ENCODE measurements at regions not wholly inside any gene's neighbourhood (a gene's known extent, or its start where the extent isn't known, plus 50 kb on each side); places are given as distances from the start of the nearest gene placed in this dataset.

DNA sequence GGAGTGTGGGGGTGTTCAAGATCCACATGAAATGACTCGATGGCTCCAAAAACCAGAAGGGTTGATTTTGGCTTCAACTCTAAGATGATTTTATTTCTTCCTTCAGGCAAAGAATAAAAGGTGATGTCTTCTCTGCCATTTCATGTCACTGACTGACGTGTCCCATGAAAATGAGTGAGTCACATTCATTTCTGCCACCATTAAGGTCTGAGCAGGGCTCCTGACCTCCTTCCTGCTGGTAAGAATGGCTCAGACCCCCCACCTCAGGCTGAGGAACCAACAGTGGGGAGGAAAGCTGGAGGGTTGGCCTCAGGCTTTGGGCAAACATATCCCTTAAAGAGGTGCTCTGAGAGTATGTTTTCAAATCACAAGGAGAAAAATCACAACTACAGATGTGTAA lies 53.9 kb upstream of the ZNF354A start:
- Histone ChIP-seq H3K9ac (ENCODE audit: low read depth, low read length, poor library complexity, severe bottlenecking) (no peak overlapping the region), H3K36me3 (ENCODE audit: insufficient read depth, low read length) (no peaks in the 10 kb centered on the region), H2AFZ (ENCODE audit: low read length) (no peak overlapping the region), H4K20me1 (ENCODE audit: insufficient read depth, low read length, poor library complexity, severe bottlenecking) (no peaks in the 10 kb centered on the region), H3K79me2 (ENCODE audit: insufficient read depth, low read length) (no peaks in the 10 kb centered on the region), H3K9me3 (ENCODE audit: insufficient read depth, low read depth, low read length) (no peaks in the 10 kb centered on the region), H3K9me2 (replicated peaks; ENCODE audit: low read depth, low read length) (no peaks in the 10 kb centered on the region), H3K4me2 (ENCODE audit: low read depth, low read length, poor library complexity, severe bottlenecking) (no peak overlapping the region), H3K27me3 (ENCODE audit: insufficient read depth, low read length, poor library complexity, severe bottlenecking) (no peaks in the 10 kb centered on the region), H3F3A (ENCODE audit: low read depth) (no peaks in the 10 kb centered on the region), H3K4me1 (ENCODE audit: insufficient read depth, low read length, poor library complexity, severe bottlenecking) (no peaks in the 10 kb centered on the region), H3K4me3 (ENCODE audit: low read length, poor library complexity, severe bottlenecking) (no peak overlapping the region)
- TF ChIP-seq, protein P1, sequence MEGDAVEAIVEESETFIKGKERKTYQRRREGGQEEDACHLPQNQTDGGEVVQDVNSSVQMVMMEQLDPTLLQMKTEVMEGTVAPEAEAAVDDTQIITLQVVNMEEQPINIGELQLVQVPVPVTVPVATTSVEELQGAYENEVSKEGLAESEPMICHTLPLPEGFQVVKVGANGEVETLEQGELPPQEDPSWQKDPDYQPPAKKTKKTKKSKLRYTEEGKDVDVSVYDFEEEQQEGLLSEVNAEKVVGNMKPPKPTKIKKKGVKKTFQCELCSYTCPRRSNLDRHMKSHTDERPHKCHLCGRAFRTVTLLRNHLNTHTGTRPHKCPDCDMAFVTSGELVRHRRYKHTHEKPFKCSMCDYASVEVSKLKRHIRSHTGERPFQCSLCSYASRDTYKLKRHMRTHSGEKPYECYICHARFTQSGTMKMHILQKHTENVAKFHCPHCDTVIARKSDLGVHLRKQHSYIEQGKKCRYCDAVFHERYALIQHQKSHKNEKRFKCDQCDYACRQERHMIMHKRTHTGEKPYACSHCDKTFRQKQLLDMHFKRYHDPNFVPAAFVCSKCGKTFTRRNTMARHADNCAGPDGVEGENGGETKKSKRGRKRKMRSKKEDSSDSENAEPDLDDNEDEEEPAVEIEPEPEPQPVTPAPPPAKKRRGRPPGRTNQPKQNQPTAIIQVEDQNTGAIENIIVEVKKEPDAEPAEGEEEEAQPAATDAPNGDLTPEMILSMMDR (conservative IDR thresholded peaks at IDR 0.05; ENCODE audit: low read length) = no peak
- TF ChIP-seq EZH2phosphoT487 (IDR thresholded peaks at IDR 0.05; ENCODE audit: borderline replicate concordance) = no peak

DNA sequence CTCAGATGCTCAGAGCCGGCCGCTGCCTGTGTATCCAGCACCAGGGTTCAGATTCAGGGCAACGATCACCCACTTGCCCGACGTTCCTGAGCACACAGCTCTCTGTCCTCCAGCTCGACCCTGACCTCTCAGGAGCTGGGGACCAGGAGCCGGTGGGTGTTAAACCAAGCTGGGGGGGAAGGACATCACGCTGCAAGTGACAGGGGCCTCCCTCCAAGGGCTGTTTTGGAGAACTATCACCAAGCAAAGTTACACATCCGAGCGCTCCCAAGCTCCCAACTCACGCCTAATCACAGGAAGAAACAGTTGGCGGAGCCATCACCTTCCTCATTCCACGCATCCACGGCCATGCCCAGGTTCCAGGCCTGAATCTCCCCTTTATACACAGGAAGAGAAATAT lies 51.5 kb upstream of the ZNF354A start:
- Histone ChIP-seq H3F3A (ENCODE audit: low read depth) (no peaks in the 10 kb centered on the region), H3K9me2 (replicated peaks; ENCODE audit: low read depth, low read length) (no peaks in the 10 kb centered on the region), H3K36me3 (ENCODE audit: insufficient read depth, low read length) (no peaks in the 10 kb centered on the region), H2AFZ (ENCODE audit: low read length) (no peak overlapping the region), H3K9me3 (ENCODE audit: insufficient read depth, low read depth, low read length) (no peaks in the 10 kb centered on the region), H3K9ac (ENCODE audit: low read depth, low read length, poor library complexity, severe bottlenecking) (no peak overlapping the region), H3K4me2 (ENCODE audit: low read depth, low read length, poor library complexity, severe bottlenecking) (no peak overlapping the region), H3K4me3 (ENCODE audit: low read length, poor library complexity, severe bottlenecking) (no peak overlapping the region), H3K79me2 (ENCODE audit: insufficient read depth, low read length) (no peaks in the 10 kb centered on the region), H3K4me1 (ENCODE audit: insufficient read depth, low read length, poor library complexity, severe bottlenecking) (no peaks in the 10 kb centered on the region), H4K20me1 (ENCODE audit: insufficient read depth, low read length, poor library complexity, severe bottlenecking) (no peaks in the 10 kb centered on the region), H3K27me3 (ENCODE audit: insufficient read depth, low read length, poor library complexity, severe bottlenecking) (no peaks in the 10 kb centered on the region)
- no peak for TF ChIP-seq EZH2phosphoT487 (IDR thresholded peaks at IDR 0.05; ENCODE audit: borderline replicate concordance)
- TF ChIP-seq, protein P1 (conservative IDR thresholded peaks at IDR 0.05; ENCODE audit: low read length) = no peak

DNA sequence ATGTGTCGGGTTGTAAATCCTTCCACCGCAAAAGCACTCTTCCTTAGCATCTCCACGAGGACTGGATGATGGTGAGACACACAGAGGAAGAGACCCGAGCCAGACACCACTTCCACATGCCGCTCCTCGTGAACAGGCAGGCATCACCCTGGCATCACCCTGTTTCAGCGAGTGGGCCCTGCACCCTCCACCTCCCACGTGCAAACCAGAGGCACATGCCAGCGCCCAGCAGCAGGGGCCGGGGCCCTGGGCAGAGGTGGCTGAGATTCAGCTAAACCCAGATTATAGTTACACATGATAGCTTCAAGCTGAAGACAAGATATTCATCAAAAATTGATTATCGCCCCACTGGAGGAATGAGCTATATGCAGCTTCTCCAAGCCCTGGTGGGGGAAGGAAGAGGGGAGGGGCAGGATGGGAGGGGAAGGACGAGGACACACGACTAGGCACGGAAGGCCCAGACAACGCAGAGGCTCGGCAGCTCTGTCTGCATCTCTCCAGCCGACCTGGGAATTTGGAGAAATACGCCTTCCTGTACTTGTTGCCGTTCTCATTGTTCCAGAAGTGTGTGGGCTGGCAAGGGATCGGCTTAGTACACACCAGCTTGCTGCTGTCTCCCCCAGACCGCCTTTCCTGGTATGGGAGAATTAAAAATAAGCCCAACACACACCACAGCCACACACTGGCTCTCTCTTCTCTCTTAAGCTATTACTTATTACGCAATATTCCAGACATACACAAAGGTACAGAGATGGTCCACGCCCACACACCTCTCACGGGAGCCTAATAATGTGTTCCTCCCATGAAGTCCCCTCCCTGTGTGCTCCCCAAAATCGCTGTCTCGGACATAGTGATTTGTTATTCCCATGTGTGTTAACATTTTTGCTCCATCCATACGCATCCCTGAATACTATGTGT lies 50.4 kb upstream of the ZNF354A start:
- Histone ChIP-seq H3K4me2 (ENCODE audit: low read depth, low read length, poor library complexity, severe bottlenecking) (no peak overlapping the region), H3K79me2 (ENCODE audit: insufficient read depth, low read length) (no peaks in the 10 kb centered on the region), H4K20me1 (ENCODE audit: insufficient read depth, low read length, poor library complexity, severe bottlenecking) (no peaks in the 10 kb centered on the region), H3K9ac (ENCODE audit: low read depth, low read length, poor library complexity, severe bottlenecking) (no peak overlapping the region), H3K4me1 (ENCODE audit: insufficient read depth, low read length, poor library complexity, severe bottlenecking) (no peaks in the 10 kb centered on the region), H3K27me3 (ENCODE audit: insufficient read depth, low read length, poor library complexity, severe bottlenecking) (no peaks in the 10 kb centered on the region), H3K4me3 (ENCODE audit: low read length, poor library complexity, severe bottlenecking) (no peak overlapping the region), H3F3A (ENCODE audit: low read depth) (no peaks in the 10 kb centered on the region), H3K9me3 (ENCODE audit: insufficient read depth, low read depth, low read length) (no peaks in the 10 kb centered on the region), H2AFZ (ENCODE audit: low read length) (no peak overlapping the region), H3K9me2 (replicated peaks; ENCODE audit: low read depth, low read length) (no peaks in the 10 kb centered on the region), H3K36me3 (ENCODE audit: insufficient read depth, low read length) (no peaks in the 10 kb centered on the region)
- TF ChIP-seq EZH2phosphoT487 (IDR thresholded peaks at IDR 0.05; ENCODE audit: borderline replicate concordance) = no peak
- TF ChIP-seq, protein P1 (conservative IDR thresholded peaks at IDR 0.05; ENCODE audit: low read length) = no peak

Measured in Loucy (cell line).